Testis (tissue), 2 donors: ENCODE measurements at regions not wholly inside any gene's neighbourhood (a gene's known extent, or its start where the extent isn't known, plus 50 kb on each side); places are given as distances from the start of the nearest gene placed in this dataset.

Experiments
- DNase-seq: peaks from one replicate; pipeline ENCODE4 v3.0.0-alpha.2; 2019
- H3K27ac ChIP-seq, 2 donors: fragments of 200-600 bp; sonication (generic); one replicate each; pipeline ENCODE4 v1.5.1; 2019
- H3K27me3 ChIP-seq: fragments of 200-600 bp; sonication (generic); one replicate; pipeline ENCODE4 v1.5.1; 2019
- H3K36me3 ChIP-seq: fragments of 200-600 bp; sonication (generic); one replicate; pipeline ENCODE4 v1.5.1; 2017; ENCODE audit warnings: low read depth; ENCODE audit errors: missing control alignments
- H3K4me1 ChIP-seq: fragments of 200-600 bp; sonication (generic); one replicate; pipeline ENCODE4 v1.5.1; 2019
- H3K4me3 ChIP-seq, 2 donors: fragments of 200-600 bp; sonication (generic); one replicate each; pipeline ENCODE4 v1.5.1; 2017 to 2019
- H3K9me3 ChIP-seq: fragments of 200-600 bp; sonication (generic); one replicate; pipeline ENCODE4 v1.5.1; 2017
- CTCF ChIP-seq, 3 experiments: fragments of 450-650 bp in 2 of 3; fragments of 200-600 bp in 1 of 3; sonication (generic) in 1 of 3; IDR thresholded peaks; one replicate each; pipeline ENCODE4 v1.5.1; 2016 to 2019; ENCODE audit warnings: antibody characterized with exemption in 3 of 3, mild to moderate bottlenecking in 2 of 3, moderate library complexity in 1 of 3
- POLR2A ChIP-seq: fragments of 450-650 bp; IDR thresholded peaks from one replicate; pipeline ENCODE4 v1.6.1; 2017; ENCODE audit warnings: antibody characterized with exemption, mild to moderate bottlenecking, moderate library complexity
- WGBS, 2 donors: methylation state at CpG; one replicate each; pipeline ENCODE4 v1.1.5; 2018; 5-methylcytosine and 5-hydroxymethylcytosine counted together
- intact Hi-C: fragments of 100-400 bp; cut with DNase I; formaldehyde crosslinking; loops from one replicate; pipeline ENCODE4 v1.15.1; 2023; ENCODE audit warnings: low total_unique reads

- no peak for TF ChIP-seq CTCF (IDR thresholded peaks at IDR 0.05)
- no peak for TF ChIP-seq POLR2A
- Histone ChIP-seq H3K27ac (no peak overlapping the region), H3K27me3 (no peaks in the 10 kb centered on the region), H3K9me3 (no peaks in the 10 kb centered on the region), H3K4me1 (no peaks in the 10 kb centered on the region), H3K36me3 (no peaks in the 10 kb centered on the region), H3K4me3 (no peak overlapping the region)
- DNase-seq = no peak
- 86 to 93% methylated on average over 1 of the region's 1 CpG for WGBS, 2 donors
- intact Hi-C loops = no loop called here
These were observed 224.3 kb upstream of the NR2F2 start for GRCh38 chr15:96106181-96106580.

- H3K4me1 ChIP-seq = no peaks in the 10 kb centered on the region
- no peaks in the 10 kb centered on the region for H3K36me3 ChIP-seq
- H3K27ac ChIP-seq = no peak overlapping the region
- TF ChIP-seq CTCF (IDR thresholded peaks at IDR 0.05) (no peak), POLR2A (no peak)
- H3K9me3 ChIP-seq = no peaks in the 10 kb centered on the region
- 87 to 91% methylated on average over 5 of the region's 5 CpGs for WGBS, 2 donors
- no peak for DNase-seq
- intact Hi-C loops = no loop called here
- H3K4me3 ChIP-seq = no peak overlapping the region
- H3K27me3 ChIP-seq = no peaks in the 10 kb centered on the region
These were observed 223.9 kb upstream of the NR2F2 start for GRCh38 chr15:96106628-96107027.

- no peak for DNase-seq
- no peaks in the 10 kb centered on the region for H3K9me3 ChIP-seq
- no peak overlapping the region for H3K4me3 ChIP-seq
- 79 to 81% methylated on average over 2 of the region's 2 CpGs for WGBS, 2 donors
- no peak for TF ChIP-seq POLR2A
- no peak for TF ChIP-seq CTCF (IDR thresholded peaks at IDR 0.05)
- no peak overlapping the region for H3K27ac ChIP-seq
- no peaks in the 10 kb centered on the region for H3K27me3 ChIP-seq
- no peaks in the 10 kb centered on the region for H3K36me3 ChIP-seq
- no peaks in the 10 kb centered on the region for H3K4me1 ChIP-seq
- intact Hi-C loops = no loop called here
These were observed 222.6 kb upstream of the NR2F2 start for GRCh38 chr15:96107916-96108315.

GRCh38 chr15:96108405-96108804, 222.1 kb upstream of the NR2F2 start:
- no peak for TF ChIP-seq CTCF (IDR thresholded peaks at IDR 0.05)
- TF ChIP-seq POLR2A = no peak
- H3K9me3 ChIP-seq = no peaks in the 10 kb centered on the region
- H3K36me3 ChIP-seq = no peaks in the 10 kb centered on the region
- H3K27me3 ChIP-seq = no peaks in the 10 kb centered on the region
- intact Hi-C loops = no loop called here
- H3K4me1 ChIP-seq = no peaks in the 10 kb centered on the region
- H3K27ac ChIP-seq = no peak overlapping the region
- 90 to 97% methylated on average over 4 to 5 of the region's 5 CpGs for WGBS, 2 donors
- no peak overlapping the region for H3K4me3 ChIP-seq
- no peak for DNase-seq

- DNase-seq = no peak
- Histone ChIP-seq H3K9me3 (no peaks in the 10 kb centered on the region), H3K4me3 (no peak overlapping the region), H3K4me1 (no peaks in the 10 kb centered on the region), H3K27ac (no peak overlapping the region), H3K36me3 (no peaks in the 10 kb centered on the region), H3K27me3 (no peaks in the 10 kb centered on the region)
- 93 to 96% methylated on average over 3 to 5 of the region's 5 CpGs for WGBS, 2 donors
- intact Hi-C loops = no loop called here
- TF ChIP-seq CTCF (IDR thresholded peaks at IDR 0.05) (no peak), POLR2A (no peak)
These were observed 220.7 kb upstream of the NR2F2 start for GRCh38 chr15:96109820-96110219.
